GM18508 (cell line): ENCODE measurements at regions not wholly inside any gene's neighbourhood (a gene's known extent, or its start where the extent isn't known, plus 50 kb on each side); places are given as distances from the start of the nearest gene placed in this dataset.

ENCODE experiments used
- ATAC-seq: cut with Tn5 transposase; IDR thresholded peaks from one replicate; pipeline ENCODE4 v1.9.1; 2021; ENCODE audit warnings: moderate number of reproducible peaks; ENCODE audit not compliant: insufficient read depth, unreplicated experiment

GRCh38 chr18:78902795-78903435 lies 76.7 kb upstream of the SALL3 start:
- no peak for ATAC-seq

- ATAC-seq = no peak
Measured at GRCh38 chr18:78903436-78904178, 76.0 kb upstream of the SALL3 start.

GRCh38 chr18:78904179-78904531 lies 75.5 kb upstream of the SALL3 start:
- ATAC-seq = no peak

- no peak for ATAC-seq
Measured at GRCh38 chr18:78905334-78905733, 74.3 kb upstream of the SALL3 start.

GRCh38 chr18:78906066-78906465 lies 73.6 kb upstream of the SALL3 start:
- no peak for ATAC-seq

- no peak for ATAC-seq
Measured at GRCh38 chr18:78908462-78909260, 71.0 kb upstream of the SALL3 start.

- ATAC-seq = no peak
Measured at GRCh38 chr18:78911751-78912283, 67.8 kb upstream of the SALL3 start.

GRCh38 chr18:78912336-78912735 lies 67.3 kb upstream of the SALL3 start:
- ATAC-seq = no peak

- no peak for ATAC-seq
Measured at GRCh38 chr18:78912844-78913243, 66.8 kb upstream of the SALL3 start.

GRCh38 chr18:78913395-78913794 lies 66.2 kb upstream of the SALL3 start:
- ATAC-seq = no peak

- ATAC-seq = no peak
Measured at GRCh38 chr18:78913830-78914231, 65.8 kb upstream of the SALL3 start.

- ATAC-seq = no peak
Measured at GRCh38 chr18:78914249-78914935, 65.2 kb upstream of the SALL3 start.

- ATAC-seq = no peak
Measured at GRCh38 chr18:78915446-78916008, 64.1 kb upstream of the SALL3 start.

GRCh38 chr18:78918707-78919106 lies 60.9 kb upstream of the SALL3 start:
- ATAC-seq = no peak

GRCh38 chr18:78919956-78920355 lies 59.7 kb upstream of the SALL3 start:
- ATAC-seq = no peak

- no peak for ATAC-seq
Measured at GRCh38 chr18:78920456-78921138, 59.0 kb upstream of the SALL3 start.

GRCh38 chr18:78922856-78923255 lies 56.8 kb upstream of the SALL3 start:
- ATAC-seq = no peak

GRCh38 chr18:78924301-78924700 lies 55.3 kb upstream of the SALL3 start:
- ATAC-seq = no peak

GRCh38 chr18:78924786-78925540 lies 54.7 kb upstream of the SALL3 start:
- no peak for ATAC-seq
